ENCODE measurements at regions not wholly inside any gene's neighbourhood (a gene's known extent, or its start where the extent isn't known, plus 50 kb on each side); places are given as distances from the start of the nearest gene placed in this dataset.
"Not testable (repeated sequence)": the region's sequence is repeated elsewhere in the genome, so short reads cannot be mapped to it uniquely, and the experiment has no call there.

DNA sequence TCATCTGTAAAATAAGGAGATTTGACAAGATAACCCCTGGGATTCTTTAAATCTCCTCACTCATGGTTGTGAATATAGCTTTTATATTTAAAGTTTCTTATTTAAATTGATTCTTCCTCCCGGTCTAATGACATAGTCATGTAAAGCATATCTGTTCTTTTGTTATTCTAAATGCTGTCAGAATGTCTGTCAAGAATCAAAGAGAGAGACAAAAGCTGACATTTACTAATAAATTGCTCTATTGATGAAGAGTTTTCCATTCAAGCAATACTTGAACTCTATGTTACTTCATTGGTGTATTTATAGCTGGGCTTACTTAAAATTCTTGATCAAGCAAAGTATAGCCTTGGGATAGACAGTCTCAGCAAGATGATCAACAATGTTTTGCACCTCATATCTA lies 865.8 kb downstream of the TBC1D32 start:
- no peak for TF ChIP-seq CTCF (IDR thresholded peaks at IDR 0.05; ENCODE audit: low read depth, low read length)
- DNase-seq (ENCODE audit: extremely low read depth, low read depth), result no peak

- no peak for DNase-seq (ENCODE audit: extremely low read depth, low read depth)
- no peak for TF ChIP-seq CTCF (IDR thresholded peaks at IDR 0.05; ENCODE audit: low read depth, low read length)
Observed at GRCh38 chr6:120451508-120451907, 882.8 kb downstream of the TBC1D32 start.

GRCh38 chr6:120447605-120448004 lies 886.7 kb downstream of the TBC1D32 start:
- no peak for TF ChIP-seq CTCF (IDR thresholded peaks at IDR 0.05; ENCODE audit: low read depth, low read length)

DNA sequence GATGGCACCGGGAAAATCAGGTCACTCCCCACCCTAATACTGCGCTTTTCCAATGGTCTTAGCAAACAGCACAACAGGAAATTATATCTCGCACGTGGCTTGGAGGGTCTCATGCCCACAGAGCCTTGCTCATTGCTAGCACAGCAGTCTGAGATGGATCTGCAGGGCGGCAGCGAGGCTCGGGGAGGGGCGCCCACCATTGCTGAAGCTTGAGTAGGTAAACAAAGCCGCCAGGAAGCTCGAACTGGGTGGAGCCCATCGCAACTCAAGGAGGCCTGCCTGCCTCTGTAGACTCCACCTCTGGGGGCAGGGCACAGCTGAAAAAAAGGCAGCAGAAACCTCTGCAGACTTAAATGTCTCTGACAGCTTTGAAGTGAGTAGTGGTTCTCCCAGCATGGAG lies 901.4 kb downstream of the TBC1D32 start:
- DNase-seq (ENCODE audit: extremely low read depth, low read depth), result not testable (repeated sequence)

More at GRCh38 chr6:120447605-120448004, 886.7 kb downstream of the TBC1D32 start:
- no peak for DNase-seq (ENCODE audit: extremely low read depth, low read depth)

DNA sequence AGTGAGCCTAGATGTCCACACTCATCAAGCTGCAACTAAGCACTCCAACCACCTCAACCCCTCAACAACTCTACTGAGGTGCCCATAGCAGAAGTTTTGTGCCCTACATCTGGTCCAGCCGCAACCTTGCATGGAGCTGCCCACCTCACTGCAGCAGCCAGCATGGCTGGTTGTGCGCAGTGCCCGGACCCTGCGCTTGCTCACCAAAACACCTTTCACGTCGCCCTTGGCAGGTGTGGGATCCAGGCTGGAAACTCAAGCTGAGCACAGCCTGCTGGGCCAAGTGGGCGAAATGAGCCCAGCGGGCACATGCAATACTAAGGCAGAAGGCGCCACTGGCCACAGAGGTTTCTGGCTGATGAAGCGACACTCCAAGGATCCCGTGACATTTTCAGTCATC lies 902.4 kb downstream of the TBC1D32 start:
- no peak for DNase-seq (ENCODE audit: extremely low read depth, low read depth)
- no peak for TF ChIP-seq CTCF (IDR thresholded peaks at IDR 0.05; ENCODE audit: low read depth, low read length)

DNA sequence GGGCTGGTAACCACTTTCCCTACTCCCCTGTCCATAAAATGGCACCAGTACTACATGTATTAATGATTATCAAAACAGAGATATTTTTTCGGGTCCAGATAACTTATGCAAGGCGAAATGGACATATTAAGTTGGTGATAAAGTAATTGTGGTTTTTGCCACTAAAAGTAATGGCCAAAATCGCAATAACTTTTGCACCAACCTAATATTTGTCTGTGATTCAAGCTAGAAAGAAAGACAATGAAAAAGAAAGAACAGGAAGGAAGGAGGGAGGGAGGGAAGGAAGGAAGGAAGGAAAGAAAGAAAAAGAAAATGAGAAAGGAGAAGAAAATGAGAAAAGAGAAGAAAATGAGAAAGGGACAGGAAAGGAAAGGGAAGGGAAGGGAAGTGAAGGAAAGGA lies 922.9 kb downstream of the TBC1D32 start:
- TF ChIP-seq CTCF (IDR thresholded peaks at IDR 0.05; ENCODE audit: low read depth, low read length), result no peak
- DNase-seq (ENCODE audit: extremely low read depth, low read depth), result no peak

- DNase-seq (ENCODE audit: extremely low read depth, low read depth), result no peak
Observed at GRCh38 chr6:120410586-120410985, 923.7 kb downstream of the TBC1D32 start.

More at GRCh38 chr6:120410586-120410985, 923.7 kb downstream of the TBC1D32 start:
- TF ChIP-seq CTCF (IDR thresholded peaks at IDR 0.05; ENCODE audit: low read depth, low read length), result no peak

All from AG09319 (cell line).